Suprapubic skin (tissue), 4 donors: ENCODE measurements at regions not wholly inside any gene's neighbourhood (a gene's known extent, or its start where the extent isn't known, plus 50 kb on each side); places are given as distances from the start of the nearest gene placed in this dataset.

Experiments used
- CTCF ChIP-seq, 2 donors: fragments of 200-600 bp in 1 of 2; fragments of 450-650 bp in 1 of 2; sonication (generic) in 1 of 2; IDR thresholded peaks; one replicate each; pipeline ENCODE4 v1.5.1; 2016 to 2019; ENCODE audit warnings: antibody characterized with exemption in 2 of 2, mild to moderate bottlenecking in 1 of 2, moderate library complexity in 1 of 2
- EP300 ChIP-seq: sonication (generic); formaldehyde crosslinking; IDR thresholded peaks from one replicate; pipeline ENCODE4 v1.6.1; 2017; ENCODE audit warnings: antibody characterized with exemption
- POLR2A ChIP-seq, 2 donors: fragments of 450-650 bp; IDR thresholded peaks; one replicate each; pipeline ENCODE4 v1.6.1; 2017; ENCODE audit warnings: antibody characterized with exemption in 2 of 2, mild to moderate bottlenecking in 2 of 2, moderate library complexity in 2 of 2
- POLR2AphosphoS5 ChIP-seq, 3 donors: sonication (generic); formaldehyde crosslinking; IDR thresholded peaks; one replicate each; pipeline ENCODE4 v1.6.1; 2017; ENCODE audit warnings: antibody characterized with exemption in 3 of 3

GRCh38 chr13:33957497-33957905 lies 139.6 kb downstream of the RFC3 start:
- TF ChIP-seq POLR2A (IDR thresholded peaks at IDR 0.05) (no peak), CTCF (IDR thresholded peaks at IDR 0.05) (no peak), POLR2AphosphoS5 (IDR thresholded peaks at IDR 0.05) (no peak), EP300 (no peak)
